Common myeloid progenitor, CD34-positive (primary cell): ENCODE measurements at regions not wholly inside any gene's neighbourhood (a gene's known extent, or its start where the extent isn't known, plus 50 kb on each side); places are given as distances from the start of the nearest gene placed in this dataset.
"Not testable (repeated sequence)": the region's sequence is repeated elsewhere in the genome, so short reads cannot be mapped to it uniquely, and the experiment has no call there.

ENCODE experiments used
- CTCF ChIA-PET: fragments of 350-600 bp; sonication (Branson Sonifier 250); formaldehyde crosslinking; loops from one replicate; lab custom pipeline; 2021; ENCODE audit warnings: antibody characterized with exemption; lab: Charles Lee
- POLR2A ChIA-PET: fragments of 350-600 bp; sonication (Branson Sonifier 250); formaldehyde crosslinking; loops from one replicate; lab custom pipeline; 2021; ENCODE audit warnings: antibody characterized with exemption; lab: Charles Lee
- DNase-seq, 3 donors: peaks; one replicate each; pipeline versions ENCODE4 v3.0.0 to v3.0.0-alpha.2; 2013
- H3K27ac ChIP-seq, 2 experiments: 1 replicate in 1 of 2; 2 replicates in 1 of 2; pipeline ENCODE4 v1.7.0; 2013; ENCODE audit warnings: inconsistent platforms in 2 of 2, low read length in 2 of 2, mild to moderate bottlenecking in 2 of 2, low read depth in 1 of 2, moderate library complexity in 1 of 2; ENCODE audit not compliant: severe bottlenecking in 2 of 2, insufficient read depth in 1 of 2, poor library complexity in 1 of 2
- H3K27me3 ChIP-seq, 5 experiments: replicated peaks in 2 of 5; 1 replicate in 3 of 5; 2 replicates in 2 of 5; pipeline versions ENCODE4 v1.6.1 to v1.7.0; 2013; ENCODE audit warnings: low read length in 4 of 5, mild to moderate bottlenecking in 2 of 5, moderate library complexity in 2 of 5, inconsistent platforms in 1 of 5; ENCODE audit not compliant: insufficient read depth in 5 of 5, control insufficient read depth in 4 of 5
- H3K36me3 ChIP-seq, 4 experiments: 1 replicate in 2 of 4; 2 replicates in 2 of 4; pipeline versions ENCODE4 v1.6.1 to v1.7.0; 2013; ENCODE audit warnings: low read length in 3 of 4, control low read depth in 1 of 4, mild to moderate bottlenecking in 1 of 4; ENCODE audit not compliant: control insufficient read depth in 4 of 4, insufficient read depth in 4 of 4
- H3K4me1 ChIP-seq, 4 experiments: 1 replicate in 3 of 4; 2 replicates in 1 of 4; pipeline versions ENCODE4 v1.6.1 to v1.7.1; 2013; ENCODE audit warnings: low read length in 3 of 4, mild to moderate bottlenecking in 3 of 4, control low read depth in 1 of 4, inconsistent platforms in 1 of 4, moderate library complexity in 1 of 4; ENCODE audit not compliant: control insufficient read depth in 4 of 4, insufficient read depth in 4 of 4; ENCODE audit errors: control extremely low read depth in 1 of 4
- H3K4me3 ChIP-seq, 7 experiments: 1 replicate in 4 of 7; 2 replicates in 3 of 7; pipeline versions ENCODE4 v1.5.1 to v1.7.0; 2013; ENCODE audit warnings: mild to moderate bottlenecking in 7 of 7, low read length in 6 of 7, moderate library complexity in 6 of 7, inconsistent platforms in 2 of 7, low read depth in 2 of 7, control low read depth in 1 of 7; ENCODE audit not compliant: insufficient read depth in 4 of 7, control insufficient read depth in 1 of 7; ENCODE audit errors: extremely low read depth in 1 of 7
- H3K9me3 ChIP-seq, 5 experiments: 1 replicate in 4 of 5; 2 replicates in 1 of 5; pipeline versions ENCODE4 v1.6.1 to v1.7.1; 2013; ENCODE audit warnings: low read length in 4 of 5, mild to moderate bottlenecking in 2 of 5, inconsistent platforms in 1 of 5, low read depth in 1 of 5, moderate library complexity in 1 of 5; ENCODE audit not compliant: control insufficient read depth in 4 of 5, insufficient read depth in 2 of 5; ENCODE audit errors: control extremely low read depth in 1 of 5
- WGBS: methylation state at CpG from one replicate; pipeline ENCODE4 v1.1.5; 2013; ENCODE audit not compliant: insufficient coverage; 5-methylcytosine and 5-hydroxymethylcytosine counted together

- H3K4me3 ChIP-seq, CTCF ChIA-PET, POLR2A ChIA-PET, H3K4me1 ChIP-seq, H3K9me3 ChIP-seq, DNase-seq, H3K27me3 ChIP-seq, H3K36me3 ChIP-seq, H3K27ac ChIP-seq: not testable (repeated sequence)
- 100% methylated on average over 1 of the region's 3 CpGs for WGBS
Measured at GRCh38 chr5:21315376-21315775, 1327.4 kb upstream of the CDH18 start.

GRCh38 chr5:21301205-21301604 is 1313.2 kb upstream of the CDH18 start:
- POLR2A ChIA-PET, H3K27me3 ChIP-seq: not testable (repeated sequence)

GRCh38 chr5:21274361-21274760 is 1286.4 kb upstream of the CDH18 start:
- H3K27me3 ChIP-seq, CTCF ChIA-PET, H3K9me3 ChIP-seq, DNase-seq, H3K4me1 ChIP-seq, H3K27ac ChIP-seq, H3K36me3 ChIP-seq, POLR2A ChIA-PET, H3K4me3 ChIP-seq: not testable (repeated sequence)
- 57% methylated on average over 1 of the region's 2 CpGs for WGBS

More at GRCh38 chr5:21301205-21301604, 1313.2 kb upstream of the CDH18 start:
- CTCF ChIA-PET, H3K27ac ChIP-seq, H3K36me3 ChIP-seq, DNase-seq, H3K4me3 ChIP-seq, H3K9me3 ChIP-seq, H3K4me1 ChIP-seq: not testable (repeated sequence)

GRCh38 chr5:21263361-21263760 is 1275.4 kb upstream of the CDH18 start:
- Histone ChIP-seq H3K27ac (no peak overlapping the region), H3K27me3 (no peaks in the 10 kb centered on the region), H3K36me3 (no peaks in the 10 kb centered on the region), H3K4me3 (no peak overlapping the region), H3K4me1 (no peaks in the 10 kb centered on the region), H3K9me3 (peaks cover 0 to 2% (median 0%) of the 10 kb centered on the region in 5 experiments)
- CTCF ChIA-PET = no interaction called here
- no peak for DNase-seq
- POLR2A ChIA-PET = no interaction called here
- WGBS = no CpG with 5 or more reads among the region's 2 CpGs

GRCh38 chr5:21254161-21254560 is 1266.2 kb upstream of the CDH18 start:
- H3K9me3 ChIP-seq = no peaks in the 10 kb centered on the region
- no peaks in the 10 kb centered on the region for H3K27me3 ChIP-seq
- DNase-seq = no peak
- CTCF ChIA-PET = interaction anchor here (0.7 kb wide), 1 partner anchor 554 kb away, joined by 3 read pairs; no protein-coding TSS in a partner anchor
- whole genome bisulfite sequencing = 88% methylated on average over 1 of the region's 3 CpGs
- H3K36me3 ChIP-seq = no peaks in the 10 kb centered on the region
- no peaks in the 10 kb centered on the region for H3K4me1 ChIP-seq
- H3K4me3 ChIP-seq = no peak overlapping the region
- POLR2A ChIA-PET = no interaction called here
- H3K27ac ChIP-seq = no peak overlapping the region

- Histone ChIP-seq H3K4me3 (no peak overlapping the region), H3K27ac (no peak overlapping the region), H3K4me1 (no peaks in the 10 kb centered on the region), H3K9me3 (peaks cover 0 to 1% (median 0%) of the 10 kb centered on the region in 5 experiments), H3K36me3 (no peaks in the 10 kb centered on the region), H3K27me3 (no peaks in the 10 kb centered on the region)
- ChIA-PET POLR2A (no interaction called here), CTCF (no interaction called here)
- DNase-seq = no peak
- WGBS = 55% methylated on average over 3 of the region's 3 CpGs
Measured at GRCh38 chr5:21244982-21245381, 1257.0 kb upstream of the CDH18 start.

GRCh38 chr5:21238786-21239185 is 1250.8 kb upstream of the CDH18 start:
- ChIA-PET POLR2A (no interaction called here), CTCF (no interaction called here)
- Histone ChIP-seq H3K4me3 (no peak overlapping the region), H3K27me3 (no peaks in the 10 kb centered on the region), H3K36me3 (no peaks in the 10 kb centered on the region), H3K9me3 (peaks cover 0 to 1% (median 0%) of the 10 kb centered on the region in 5 experiments), H3K4me1 (no peaks in the 10 kb centered on the region), H3K27ac (no peak overlapping the region)
- no peak for DNase-seq
- 100% methylated on average over 3 of the region's 4 CpGs for WGBS
